Mucosa of descending colon (tissue), 3 donors: ENCODE measurements at regions not wholly inside any gene's neighbourhood (a gene's known extent, or its start where the extent isn't known, plus 50 kb on each side); places are given as distances from the start of the nearest gene placed in this dataset.

Experiments used
- ATAC-seq: fragments of 200-7000 bp; cut with Tn5 transposase; one replicate; pipeline ENCODE4 v1.9.1; 2020; ENCODE audit warnings: mild to moderate bottlenecking, moderate library complexity
- DNase-seq, 3 donors: peaks; one replicate each; pipeline ENCODE4 v3.0.0-alpha.2; 2020
- H3K36me3 ChIP-seq: fragments of 200-600 bp; one replicate; pipeline ENCODE4 v1.8.0; 2021; ENCODE audit warnings: low read depth, mild to moderate bottlenecking
- H3K4me1 ChIP-seq: fragments of 200-600 bp; one replicate; pipeline ENCODE4 v1.8.0; 2021; ENCODE audit warnings: low read depth, mild to moderate bottlenecking
- H3K4me3 ChIP-seq: fragments of 200-600 bp; one replicate; pipeline ENCODE4 v1.8.0; 2021; ENCODE audit warnings: mild to moderate bottlenecking
- H3K9me3 ChIP-seq: fragments of 200-600 bp; one replicate; pipeline ENCODE4 v1.8.0; 2021; ENCODE audit warnings: mild to moderate bottlenecking
- CTCF ChIP-seq: fragments of 200-600 bp; IDR thresholded peaks from one replicate; pipeline ENCODE4 v1.8.0; 2022; ENCODE audit warnings: antibody characterized with exemption, mild to moderate bottlenecking
- intact Hi-C, 2 donors: fragments of 100-400 bp; cut with DNase I in 1 of 2; cut with micrococcal nuclease in 1 of 2; formaldehyde crosslinking; loops; one replicate each; pipeline versions ENCODE4 v1.11.0 to v1.11.1; 2022; cut with DNase I, micrococcal nuclease
- donor health status: DM: no; HTN: no; CAD: no; lungs with moderate emphysema.
- donor health status: DM: no; HTN: no; CAD: no.
- donor health status: DM: no; HTN: yes; CAD: no.

GRCh38 chr12:116642106-116642505 is 82.9 kb downstream of the MAP1LC3B2 start:
- Histone ChIP-seq H3K9me3 (no peaks in the 10 kb centered on the region), H3K4me1 (no peaks in the 10 kb centered on the region), H3K4me3 (no peak overlapping the region), H3K36me3 (no peaks in the 10 kb centered on the region)
- DNase-seq, result no peak
- ATAC-seq, result no peak
- intact Hi-C loops, result no loop called here
- no peak for TF ChIP-seq CTCF

- intact Hi-C loops, result no loop called here
- H3K4me1 ChIP-seq, result no peaks in the 10 kb centered on the region
Measured at GRCh38 chr12:116640281-116640680, 81.1 kb downstream of the MAP1LC3B2 start.

GRCh38 chr12:116639765-116640164 is 80.6 kb downstream of the MAP1LC3B2 start:
- H3K4me3 ChIP-seq, result no peak overlapping the region
- TF ChIP-seq CTCF, result no peak
- no peaks in the 10 kb centered on the region for H3K4me1 ChIP-seq
- ATAC-seq (peak; percentile 78), DNase-seq (no peak)
- intact Hi-C loops, result no loop called here
- no peaks in the 10 kb centered on the region for H3K9me3 ChIP-seq
- H3K36me3 ChIP-seq, result no peaks in the 10 kb centered on the region

More at GRCh38 chr12:116640281-116640680, 81.1 kb downstream of the MAP1LC3B2 start:
- Histone ChIP-seq H3K9me3 (no peaks in the 10 kb centered on the region), H3K4me3 (no peak overlapping the region), H3K36me3 (no peaks in the 10 kb centered on the region)
- TF ChIP-seq CTCF, result no peak
- ATAC-seq, result no peak
- no peak for DNase-seq

- TF ChIP-seq CTCF, result no peak
- Histone ChIP-seq H3K36me3 (no peaks in the 10 kb centered on the region), H3K9me3 (no peaks in the 10 kb centered on the region), H3K4me1 (no peaks in the 10 kb centered on the region), H3K4me3 (no peak overlapping the region)
- ATAC-seq, result no peak
- DNase-seq, result no peak
- intact Hi-C loops, result no loop called here
Measured at GRCh38 chr12:116638376-116638775, 79.2 kb downstream of the MAP1LC3B2 start.

- Histone ChIP-seq H3K36me3 (no peaks in the 10 kb centered on the region), H3K9me3 (no peaks in the 10 kb centered on the region), H3K4me3 (no peak overlapping the region), H3K4me1 (no peaks in the 10 kb centered on the region)
- no peak for DNase-seq
- ATAC-seq, result peak; percentile 32
- TF ChIP-seq CTCF, result no peak
- intact Hi-C loops, result no loop called here
Measured at GRCh38 chr12:116637589-116638150, 78.5 kb downstream of the MAP1LC3B2 start.
